OCI-LY1 (cell line): ENCODE measurements at regions not wholly inside any gene's neighbourhood (a gene's known extent, or its start where the extent isn't known, plus 50 kb on each side); places are given as distances from the start of the nearest gene placed in this dataset.

Experiments
- H2AFZ ChIP-seq: fragments of 200-600 bp; sonication (generic), shearing (Covaris generic); 2 replicates; pipeline ENCODE4 v1.6.0; 2014; ENCODE audit warnings: antibody characterized with exemption, mild to moderate bottlenecking, low read length
- H3F3A ChIP-seq: fragments of 200-600 bp; sonication (generic), shearing (Covaris generic); 2 replicates; pipeline ENCODE4 v1.6.0; 2014; ENCODE audit warnings: mild to moderate bottlenecking, antibody characterized with exemption, low read length, moderate library complexity; ENCODE audit not compliant: insufficient read depth
- H3K27ac ChIP-seq: fragments of 200-600 bp; sonication (generic); 2 replicates; pipeline ENCODE4 v1.5.1; 2014; ENCODE audit warnings: low read length, mixed run types, mild to moderate bottlenecking, low read depth; ENCODE audit not compliant: poor library complexity, severe bottlenecking
- H3K27me3 ChIP-seq: fragments of 200-600 bp; sonication (generic); 2 replicates; pipeline ENCODE4 v1.6.0; 2014; ENCODE audit warnings: antibody characterized with exemption, mild to moderate bottlenecking, low read length, moderate library complexity; ENCODE audit not compliant: insufficient read depth
- H3K36me3 ChIP-seq: fragments of 200-600 bp; sonication (generic); 2 replicates; pipeline ENCODE4 v1.6.1; 2014; ENCODE audit warnings: mild to moderate bottlenecking, antibody characterized with exemption, low read length, moderate library complexity, mixed read lengths; ENCODE audit not compliant: insufficient read depth
- H3K4me1 ChIP-seq: fragments of 200-600 bp; sonication (generic); 2 replicates; pipeline ENCODE4 v1.5.1; 2014; ENCODE audit warnings: mild to moderate bottlenecking, low read length, moderate library complexity; ENCODE audit not compliant: insufficient read depth, severe bottlenecking
- H3K4me2 ChIP-seq: fragments of 200-600 bp; sonication (generic), shearing (Covaris generic); 2 replicates; pipeline ENCODE4 v1.6.1; 2014; ENCODE audit warnings: low read length
- H3K4me3 ChIP-seq: fragments of 200-600 bp; sonication (generic); 2 replicates; pipeline ENCODE4 v1.5.1; 2014; ENCODE audit warnings: low read length, low read depth, mild to moderate bottlenecking, mixed read lengths; ENCODE audit not compliant: poor library complexity, severe bottlenecking
- H3K79me2 ChIP-seq: fragments of 200-600 bp; shearing (Covaris generic); 2 replicates; pipeline ENCODE4 v1.6.1; 2016; ENCODE audit warnings: mixed run types, low read length, mixed read lengths; ENCODE audit not compliant: insufficient read depth
- H3K9ac ChIP-seq: fragments of 200-600 bp; sonication (generic), shearing (Covaris generic); 2 replicates; pipeline ENCODE4 v1.6.1; 2014; ENCODE audit warnings: mild to moderate bottlenecking, low read length, mixed read lengths
- H3K9me2 ChIP-seq: fragments of 200-600 bp; sonication (generic), shearing (Covaris generic); 2 replicates; pipeline ENCODE4 v1.6.1; 2014; ENCODE audit warnings: low read depth, mild to moderate bottlenecking, low read length, mixed read lengths
- H3K9me3 ChIP-seq: fragments of 200-600 bp; shearing (Covaris generic); 2 replicates; pipeline ENCODE4 v1.6.1; 2014; ENCODE audit warnings: low read length, mixed read lengths
- H4K20me1 ChIP-seq: fragments of 200-600 bp; sonication (generic), shearing (Covaris generic); 2 replicates; pipeline ENCODE4 v1.6.0; 2016; ENCODE audit warnings: mild to moderate bottlenecking, low read length; ENCODE audit not compliant: insufficient read depth
- EZH2 ChIP-seq: fragments of 200-600 bp; sonication (generic), shearing (Covaris generic); IDR thresholded peaks from 2 replicates; pipeline ENCODE4 v1.8.0; 2017; ENCODE audit warnings: borderline replicate concordance, mixed run types, mild to moderate bottlenecking, antibody characterized with exemption, low read length, moderate library complexity, mixed read lengths
- TF ChIP-seq, protein P1 (sequence below): fragments of 200-600 bp; sonication (generic), shearing (Covaris generic); IDR thresholded peaks from 2 replicates; pipeline ENCODE4 v1.5.1; 2017; ENCODE audit warnings: mild to moderate bottlenecking, antibody characterized with exemption, low read length, moderate library complexity, mixed read lengths

DNA sequence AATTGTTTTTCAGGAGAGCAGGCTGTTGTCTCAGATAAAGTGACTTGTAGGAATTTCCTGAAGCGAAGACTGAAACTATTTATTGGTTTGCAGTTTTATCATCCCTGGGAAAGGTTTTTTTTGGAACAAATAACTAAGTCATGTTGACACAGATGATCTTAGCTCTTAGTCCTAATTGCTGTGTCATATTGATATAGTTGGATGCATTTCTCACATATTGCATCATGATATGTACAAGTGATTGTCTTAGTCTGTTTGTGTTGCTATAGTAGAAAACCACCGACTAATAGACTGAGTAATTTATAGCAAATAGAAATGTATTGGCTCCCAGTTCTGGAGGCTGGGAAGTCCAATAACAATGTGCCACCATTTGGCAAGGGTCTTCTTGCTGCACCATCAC is 397.5 kb upstream of the PPP1R2C start:
- Histone ChIP-seq H3F3A (no peaks in the 10 kb centered on the region), H2AFZ (no peak overlapping the region), H3K4me1 (no peaks in the 10 kb centered on the region), H3K36me3 (no peaks in the 10 kb centered on the region), H3K27me3 (no peaks in the 10 kb centered on the region), H3K79me2 (no peaks in the 10 kb centered on the region), H3K27ac (no peak overlapping the region), H3K4me2 (no peak overlapping the region), H3K4me3 (no peak overlapping the region), H3K9me3 (no peaks in the 10 kb centered on the region), H4K20me1 (no peaks in the 10 kb centered on the region), H3K9me2 (no peaks in the 10 kb centered on the region), H3K9ac (no peak overlapping the region)
- TF ChIP-seq, protein P1, sequence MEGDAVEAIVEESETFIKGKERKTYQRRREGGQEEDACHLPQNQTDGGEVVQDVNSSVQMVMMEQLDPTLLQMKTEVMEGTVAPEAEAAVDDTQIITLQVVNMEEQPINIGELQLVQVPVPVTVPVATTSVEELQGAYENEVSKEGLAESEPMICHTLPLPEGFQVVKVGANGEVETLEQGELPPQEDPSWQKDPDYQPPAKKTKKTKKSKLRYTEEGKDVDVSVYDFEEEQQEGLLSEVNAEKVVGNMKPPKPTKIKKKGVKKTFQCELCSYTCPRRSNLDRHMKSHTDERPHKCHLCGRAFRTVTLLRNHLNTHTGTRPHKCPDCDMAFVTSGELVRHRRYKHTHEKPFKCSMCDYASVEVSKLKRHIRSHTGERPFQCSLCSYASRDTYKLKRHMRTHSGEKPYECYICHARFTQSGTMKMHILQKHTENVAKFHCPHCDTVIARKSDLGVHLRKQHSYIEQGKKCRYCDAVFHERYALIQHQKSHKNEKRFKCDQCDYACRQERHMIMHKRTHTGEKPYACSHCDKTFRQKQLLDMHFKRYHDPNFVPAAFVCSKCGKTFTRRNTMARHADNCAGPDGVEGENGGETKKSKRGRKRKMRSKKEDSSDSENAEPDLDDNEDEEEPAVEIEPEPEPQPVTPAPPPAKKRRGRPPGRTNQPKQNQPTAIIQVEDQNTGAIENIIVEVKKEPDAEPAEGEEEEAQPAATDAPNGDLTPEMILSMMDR: no peak
- no peak for TF ChIP-seq EZH2

DNA sequence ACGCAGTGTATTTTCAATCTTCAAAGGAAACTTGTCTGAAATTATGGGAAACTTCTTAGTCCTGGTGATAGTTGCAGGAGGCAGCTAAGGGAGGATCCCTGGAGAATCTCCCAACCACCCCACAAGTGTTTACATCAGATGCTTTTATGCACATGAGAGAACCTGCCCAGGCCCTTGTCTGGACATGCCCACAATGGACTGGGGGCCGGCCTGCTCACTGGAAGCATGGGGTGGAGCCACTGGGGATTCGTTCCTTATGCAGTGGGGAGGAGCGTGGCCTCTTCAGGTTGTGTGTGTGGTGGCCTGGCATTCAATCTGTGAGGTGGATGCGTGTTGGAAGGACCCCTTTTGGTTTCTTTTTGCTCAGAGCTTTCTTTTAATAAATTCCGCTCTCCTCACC is 398.7 kb upstream of the PPP1R2C start:
- no peaks in the 10 kb centered on the region for H3K9me2 ChIP-seq
- no peak overlapping the region for H3K4me3 ChIP-seq
- peaks cover 7% of the 10 kb centered on the region for H3K4me1 ChIP-seq
- H3K4me2 ChIP-seq: no peak overlapping the region
- no peak overlapping the region for H3K9ac ChIP-seq
- H3K27me3 ChIP-seq: no peaks in the 10 kb centered on the region
- no peaks in the 10 kb centered on the region for H3K9me3 ChIP-seq
- no peaks in the 10 kb centered on the region for H3F3A ChIP-seq
- H3K27ac ChIP-seq: no peak overlapping the region
- TF ChIP-seq, protein P1: no peak
- no peak for TF ChIP-seq EZH2
- H2AFZ ChIP-seq: no peak overlapping the region
- no peaks in the 10 kb centered on the region for H4K20me1 ChIP-seq
- H3K79me2 ChIP-seq: no peaks in the 10 kb centered on the region
- H3K36me3 ChIP-seq: no peaks in the 10 kb centered on the region

DNA sequence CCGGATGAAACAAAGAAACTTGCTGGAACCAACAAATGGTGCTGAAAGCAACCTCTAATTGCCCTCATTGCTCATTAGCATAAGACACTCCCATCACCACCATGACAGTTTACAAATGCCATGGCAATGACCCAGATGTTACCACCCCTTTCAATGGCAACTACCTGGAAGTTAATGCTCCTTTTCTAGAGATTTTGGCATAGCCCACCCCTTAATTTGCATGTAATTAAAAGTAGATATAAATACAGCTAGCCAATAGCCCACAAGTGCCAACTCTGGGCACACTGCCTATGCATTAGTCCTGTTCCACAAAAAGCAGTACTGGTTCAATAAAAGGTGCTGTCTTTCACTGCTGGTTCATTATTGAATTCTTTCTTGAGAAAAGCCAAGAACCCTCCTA is 410.3 kb upstream of the PPP1R2C start:
- Histone ChIP-seq H3K4me2 (no peak overlapping the region), H3K79me2 (no peaks in the 10 kb centered on the region), H3K9ac (no peak overlapping the region), H3K9me2 (no peaks in the 10 kb centered on the region), H3K9me3 (no peaks in the 10 kb centered on the region), H3K4me3 (no peak overlapping the region), H4K20me1 (no peaks in the 10 kb centered on the region), H2AFZ (no peak overlapping the region), H3K27ac (no peak overlapping the region), H3K4me1 (peaks cover 33% of the 10 kb centered on the region), H3K27me3 (no peaks in the 10 kb centered on the region), H3F3A (no peaks in the 10 kb centered on the region), H3K36me3 (no peaks in the 10 kb centered on the region)
- TF ChIP-seq EZH2: no peak
- TF ChIP-seq, protein P1: no peak
